ENCODE measurements at regions not wholly inside any gene's neighbourhood (a gene's known extent, or its start where the extent isn't known, plus 50 kb on each side); places are given as distances from the start of the nearest gene placed in this dataset.

DNA sequence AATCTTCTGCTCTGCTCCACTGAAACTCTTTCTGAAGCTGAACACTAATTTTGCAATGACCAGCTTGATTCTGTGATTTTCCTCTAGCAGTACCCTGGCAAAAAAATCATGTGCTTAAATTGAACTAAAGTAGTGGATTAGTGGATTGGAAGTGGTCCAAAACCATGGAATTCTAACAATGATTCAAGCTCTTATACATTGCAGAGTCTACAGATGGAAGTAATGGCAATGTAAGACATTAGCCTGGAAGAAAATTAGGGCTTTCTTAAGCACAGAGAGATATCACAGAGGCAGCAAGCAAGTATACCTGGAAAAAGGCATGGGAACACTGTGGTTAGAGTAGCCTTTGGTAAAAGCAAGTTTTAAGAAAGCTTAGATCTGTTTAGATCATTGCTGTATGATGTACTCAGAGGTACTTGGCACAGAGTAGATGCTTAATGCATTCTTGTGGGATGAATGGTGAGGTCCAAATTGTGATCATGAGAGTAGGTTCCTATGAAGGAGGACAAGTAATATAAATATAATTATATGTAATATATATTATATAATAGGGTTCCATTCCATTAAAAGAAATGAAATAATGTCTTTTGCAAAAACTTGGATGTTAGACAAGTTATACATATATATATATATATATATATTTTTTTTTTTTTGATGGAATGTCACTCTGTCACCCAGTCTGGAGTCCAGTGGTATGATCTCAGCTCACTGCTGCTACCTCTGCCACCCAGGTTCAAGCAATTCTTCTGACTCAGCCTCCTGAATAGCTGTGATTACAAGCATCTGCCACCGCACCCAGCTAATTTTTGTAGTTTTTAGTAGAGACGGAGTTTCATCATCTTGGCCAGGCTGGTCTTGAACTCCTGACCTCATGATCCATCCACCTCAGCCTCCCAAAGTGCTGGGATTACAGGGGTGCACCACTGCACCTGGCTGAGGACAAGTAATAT lies 172.2 kb upstream of the SCN7A start:
- Histone ChIP-seq H3K9me3 (no peaks in the 10 kb centered on the region), H3K27me3 (ENCODE audit: insufficient read depth in 3 of 3, low read length in 2 of 3) (no peaks in the 10 kb centered on the region), H3K36me3 (ENCODE audit: insufficient read depth in 1 of 2, low read depth in 1 of 2) (no peaks in the 10 kb centered on the region), H3K27ac (no peak overlapping the region), H3K4me1 (no peaks in the 10 kb centered on the region), H3K4me3 (no peak overlapping the region)
- TF ChIP-seq, protein P1, sequence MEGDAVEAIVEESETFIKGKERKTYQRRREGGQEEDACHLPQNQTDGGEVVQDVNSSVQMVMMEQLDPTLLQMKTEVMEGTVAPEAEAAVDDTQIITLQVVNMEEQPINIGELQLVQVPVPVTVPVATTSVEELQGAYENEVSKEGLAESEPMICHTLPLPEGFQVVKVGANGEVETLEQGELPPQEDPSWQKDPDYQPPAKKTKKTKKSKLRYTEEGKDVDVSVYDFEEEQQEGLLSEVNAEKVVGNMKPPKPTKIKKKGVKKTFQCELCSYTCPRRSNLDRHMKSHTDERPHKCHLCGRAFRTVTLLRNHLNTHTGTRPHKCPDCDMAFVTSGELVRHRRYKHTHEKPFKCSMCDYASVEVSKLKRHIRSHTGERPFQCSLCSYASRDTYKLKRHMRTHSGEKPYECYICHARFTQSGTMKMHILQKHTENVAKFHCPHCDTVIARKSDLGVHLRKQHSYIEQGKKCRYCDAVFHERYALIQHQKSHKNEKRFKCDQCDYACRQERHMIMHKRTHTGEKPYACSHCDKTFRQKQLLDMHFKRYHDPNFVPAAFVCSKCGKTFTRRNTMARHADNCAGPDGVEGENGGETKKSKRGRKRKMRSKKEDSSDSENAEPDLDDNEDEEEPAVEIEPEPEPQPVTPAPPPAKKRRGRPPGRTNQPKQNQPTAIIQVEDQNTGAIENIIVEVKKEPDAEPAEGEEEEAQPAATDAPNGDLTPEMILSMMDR (IDR thresholded peaks at IDR 0.05): no peak
- 81 to 88% (median 84%) methylated on average over 2 of the region's 2 CpGs for WGBS, 3 donors
- DNase-seq (no peak), ATAC-seq (no peak)
- intact Hi-C loops (cut with DNase I): no loop called here

DNA sequence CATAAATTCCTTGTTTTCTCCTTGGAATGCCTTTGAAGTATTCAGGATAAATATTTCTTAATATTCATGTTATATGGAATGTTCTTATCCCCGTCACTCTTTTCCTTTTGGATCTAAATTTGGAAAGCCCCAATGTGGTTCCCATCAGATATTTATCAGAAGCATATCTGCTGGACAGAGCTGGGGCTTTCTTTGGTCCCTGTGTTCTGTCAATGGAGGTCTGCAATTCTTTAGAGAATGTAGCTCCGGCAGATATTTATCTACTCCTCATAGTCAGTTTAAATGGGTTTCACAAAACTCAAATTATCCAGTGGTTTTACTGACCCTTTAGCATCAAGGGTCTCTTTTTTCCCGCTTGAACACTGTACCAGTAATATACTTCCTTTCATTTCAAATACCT lies 167.8 kb upstream of the SCN7A start:
- Histone ChIP-seq H3K27ac (no peak overlapping the region), H3K4me1 (no peaks in the 10 kb centered on the region), H3K4me3 (no peak overlapping the region), H3K27me3 (ENCODE audit: insufficient read depth in 3 of 3, low read length in 2 of 3) (no peaks in the 10 kb centered on the region), H3K36me3 (ENCODE audit: insufficient read depth in 1 of 2, low read depth in 1 of 2) (no peaks in the 10 kb centered on the region), H3K9me3 (no peaks in the 10 kb centered on the region)
- ATAC-seq: no peak
- WGBS, 3 donors: 68 to 87% (median 82%) methylated on average over 3 of the region's 3 CpGs
- DNase-seq: no peak
- TF ChIP-seq, protein P1 (IDR thresholded peaks at IDR 0.05): no peak
- intact Hi-C loops (cut with DNase I): no loop called here

DNA sequence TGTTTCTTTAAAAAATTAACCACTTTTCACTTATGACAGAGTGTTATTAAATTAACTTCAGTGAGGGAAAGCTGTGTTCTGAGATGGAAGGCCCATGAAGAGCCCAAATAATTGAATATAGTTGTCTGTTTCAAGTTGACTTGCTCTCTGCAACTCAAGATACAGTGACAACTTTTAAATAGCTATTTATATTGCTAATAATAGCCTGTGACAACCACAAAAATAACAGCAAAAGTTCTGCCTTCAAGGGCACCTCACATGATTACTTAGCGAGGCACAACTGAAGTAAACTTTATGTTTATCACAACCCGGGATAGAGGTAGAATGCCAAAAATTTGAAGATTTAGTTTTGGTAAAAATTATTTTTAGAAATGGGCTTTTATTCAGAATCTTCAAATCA lies 167.3 kb upstream of the SCN7A start:
- TF ChIP-seq, protein P1 (IDR thresholded peaks at IDR 0.05): no peak
- ATAC-seq (no peak), DNase-seq (no peak)
- Histone ChIP-seq H3K27me3 (ENCODE audit: insufficient read depth in 3 of 3, low read length in 2 of 3) (no peaks in the 10 kb centered on the region), H3K4me3 (no peak overlapping the region), H3K4me1 (no peaks in the 10 kb centered on the region), H3K9me3 (no peaks in the 10 kb centered on the region), H3K36me3 (ENCODE audit: insufficient read depth in 1 of 2, low read depth in 1 of 2) (no peaks in the 10 kb centered on the region), H3K27ac (no peak overlapping the region)
- 55 to 65% (median 57%) methylated on average over 2 of the region's 2 CpGs for WGBS, 3 donors
- intact Hi-C loops (cut with DNase I): no loop called here

DNA sequence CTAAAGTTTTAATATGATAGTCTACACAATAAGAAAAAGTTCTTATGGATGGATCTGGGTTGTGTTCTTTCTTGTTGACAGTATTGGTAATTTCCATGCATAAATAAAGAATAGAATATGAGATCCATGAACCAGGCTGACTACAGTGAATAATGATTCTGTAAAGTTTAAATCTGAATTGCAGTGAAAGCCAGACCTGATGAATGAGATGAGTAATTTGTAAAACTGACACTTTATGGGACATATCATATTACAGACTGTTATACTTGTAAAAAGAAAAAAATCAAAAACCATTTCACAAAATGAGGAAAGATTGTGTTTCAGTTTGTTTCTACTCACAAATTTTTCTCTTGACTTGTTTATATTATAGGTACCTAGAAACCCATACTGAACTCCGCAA lies 164.9 kb upstream of the SCN7A start:
- ATAC-seq: no peak
- H3K4me1 ChIP-seq: no peaks in the 10 kb centered on the region
- H3K9me3 ChIP-seq: no peaks in the 10 kb centered on the region
- TF ChIP-seq, protein P1 (IDR thresholded peaks at IDR 0.05): no peak
- no peak for DNase-seq
- H3K36me3 ChIP-seq (ENCODE audit: insufficient read depth in 1 of 2, low read depth in 1 of 2): no peaks in the 10 kb centered on the region
- WGBS, 3 donors: 90 to 97% (median 95%) methylated on average over 1 of the region's 1 CpG
- H3K4me3 ChIP-seq: no peak overlapping the region
- H3K27ac ChIP-seq: no peak overlapping the region
- H3K27me3 ChIP-seq (ENCODE audit: insufficient read depth in 3 of 3, low read length in 2 of 3): no peaks in the 10 kb centered on the region
- intact Hi-C loops (cut with DNase I): no loop called here
